SHP77 (cell line): ENCODE measurements at regions not wholly inside any gene's neighbourhood (a gene's known extent, or its start where the extent isn't known, plus 50 kb on each side); places are given as distances from the start of the nearest gene placed in this dataset.
A peak's percentile ranks its signal among the peaks of the same experiment; 100 is the strongest.

Experiments
- DNase-seq, 2 experiments: peaks; one replicate each; lab custom pipeline; 2025; lab: John Stamatoyannopoulos, UW

GRCh38 chr3:76429581-76430177, 610.2 kb upstream of the ROBO2 start:
- peak; percentile 13 to 21 for DNase-seq

GRCh38 chr3:76432396-76432795, 607.5 kb upstream of the ROBO2 start:
- DNase-seq: no peak

- DNase-seq: no peak
These were observed 603.0 kb upstream of the ROBO2 start for GRCh38 chr3:76436894-76437293.

- no peak for DNase-seq
These were observed 600.9 kb upstream of the ROBO2 start for GRCh38 chr3:76438971-76439370.

- DNase-seq: no peak
These were observed 597.5 kb upstream of the ROBO2 start for GRCh38 chr3:76442374-76442915.

- no peak for DNase-seq
These were observed 583.6 kb upstream of the ROBO2 start for GRCh38 chr3:76456322-76456721.

- DNase-seq: no peak
These were observed 576.4 kb upstream of the ROBO2 start for GRCh38 chr3:76463501-76463900.

- DNase-seq: no peak
These were observed 569.6 kb upstream of the ROBO2 start for GRCh38 chr3:76470285-76470684.

GRCh38 chr3:76474632-76475031, 565.3 kb upstream of the ROBO2 start:
- DNase-seq: no peak

- DNase-seq: no peak
These were observed 560.7 kb upstream of the ROBO2 start for GRCh38 chr3:76479161-76479650.

- no peak for DNase-seq
These were observed 557.4 kb upstream of the ROBO2 start for GRCh38 chr3:76482510-76482909.

- no peak for DNase-seq
These were observed 552.5 kb upstream of the ROBO2 start for GRCh38 chr3:76487446-76487845.

GRCh38 chr3:76490064-76490463, 549.8 kb upstream of the ROBO2 start:
- no peak for DNase-seq

- DNase-seq: no peak
These were observed 544.7 kb upstream of the ROBO2 start for GRCh38 chr3:76495216-76495615.

GRCh38 chr3:76497636-76498035, 542.3 kb upstream of the ROBO2 start:
- no peak for DNase-seq

- no peak for DNase-seq
These were observed 539.1 kb upstream of the ROBO2 start for GRCh38 chr3:76500746-76501275.

- DNase-seq: no peak
These were observed 538.6 kb upstream of the ROBO2 start for GRCh38 chr3:76501315-76501714.

- no peak for DNase-seq
These were observed 537.8 kb upstream of the ROBO2 start for GRCh38 chr3:76502076-76502475.

- no peak for DNase-seq
These were observed 534.6 kb upstream of the ROBO2 start for GRCh38 chr3:76505202-76505845.

- DNase-seq: no peak
These were observed 530.6 kb upstream of the ROBO2 start for GRCh38 chr3:76509179-76509830.

- no peak for DNase-seq
These were observed 525.1 kb upstream of the ROBO2 start for GRCh38 chr3:76514836-76515235.

- DNase-seq: no peak
These were observed 516.6 kb upstream of the ROBO2 start for GRCh38 chr3:76523337-76523736.

GRCh38 chr3:76525726-76526125, 514.2 kb upstream of the ROBO2 start:
- no peak for DNase-seq
